ENCODE measurements at regions not wholly inside any gene's neighbourhood (a gene's known extent, or its start where the extent isn't known, plus 50 kb on each side); places are given as distances from the start of the nearest gene placed in this dataset.

- no peak for TF ChIP-seq CTCF (IDR thresholded peaks at IDR 0.05)
- DNase-seq (no peak), FAIRE-seq (no peak), ATAC-seq (peak in 3 of 4 donors; percentile 19 to 53 (median 40))
- Histone ChIP-seq H3K4me3 (no peak overlapping the region), H3K9me3 (no peaks in the 10 kb centered on the region), H3K27ac (no peak overlapping the region), H3K27me3 (no peaks in the 10 kb centered on the region), H3K4me1 (no peaks in the 10 kb centered on the region), H3K36me3 (no peaks in the 10 kb centered on the region)
- intact Hi-C loops (cut with DNase I): no loop called here
- 79 to 87% methylated on average over 12 of the region's 12 CpGs for WGBS, 2 donors
Measured at GRCh38 chr6:109237077-109237985, 142.0 kb downstream of the CEP57L1 start.

- no peaks in the 10 kb centered on the region for H3K4me1 ChIP-seq
- TF ChIP-seq CTCF (IDR thresholded peaks at IDR 0.05): no peak
- H3K4me3 ChIP-seq: no peak overlapping the region
- peak; percentile 44 to 71 (median 58) for DNase-seq
- no peak overlapping the region for H3K27ac ChIP-seq
- no peaks in the 10 kb centered on the region for H3K27me3 ChIP-seq
- intact Hi-C loops (cut with DNase I): no loop called here
- ATAC-seq: peak; percentile 86 to 97 (median 90)
- no peak for FAIRE-seq
- no peaks in the 10 kb centered on the region for H3K9me3 ChIP-seq
- WGBS, 2 donors: 47 to 53% methylated on average over 18 of the region's 18 CpGs
- no peaks in the 10 kb centered on the region for H3K36me3 ChIP-seq
Measured at GRCh38 chr6:109236115-109237076, 141.1 kb downstream of the CEP57L1 start.

DNA sequence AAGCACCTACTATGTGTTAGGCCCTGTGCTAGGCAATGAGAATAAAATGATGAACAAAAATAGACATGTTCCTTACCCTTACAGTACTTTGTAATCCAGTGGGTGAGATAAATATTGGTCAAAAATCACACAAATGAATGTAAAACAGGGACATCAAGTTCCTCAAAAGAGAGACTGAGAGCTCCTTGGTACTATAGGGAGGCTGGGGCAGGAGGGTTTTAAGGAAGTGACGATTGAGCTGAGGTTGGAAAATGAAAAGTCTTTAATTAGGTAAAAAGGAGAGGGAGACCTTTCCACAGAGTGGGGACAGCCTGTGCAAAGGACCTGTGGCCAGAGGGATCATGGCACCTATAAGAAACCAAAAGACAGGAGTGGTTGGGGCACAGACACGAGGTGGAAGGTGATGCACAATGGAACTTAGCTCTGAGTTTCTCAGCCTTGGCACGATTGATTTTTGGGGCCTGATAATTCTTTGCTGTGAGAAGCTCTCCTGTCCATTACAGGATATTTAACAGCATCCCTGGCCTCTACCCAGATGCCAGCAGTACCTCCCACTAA lies 140.3 kb downstream of the CEP57L1 start:
- no peak for DNase-seq
- 80 to 86% methylated on average over 3 of the region's 3 CpGs for WGBS, 2 donors
- ATAC-seq: no peak
- Histone ChIP-seq H3K4me1 (no peaks in the 10 kb centered on the region), H3K36me3 (no peaks in the 10 kb centered on the region), H3K27me3 (no peaks in the 10 kb centered on the region), H3K4me3 (no peak overlapping the region), H3K27ac (no peak overlapping the region), H3K9me3 (no peaks in the 10 kb centered on the region)
- no peak for TF ChIP-seq CTCF (IDR thresholded peaks at IDR 0.05)
- intact Hi-C loops (cut with DNase I): no loop called here
- FAIRE-seq: no peak

- DNase-seq (no peak), ATAC-seq (no peak)
Measured at GRCh38 chr6:109230453-109230852, 135.1 kb downstream of the CEP57L1 start.

More at GRCh38 chr6:109230453-109230852, 135.1 kb downstream of the CEP57L1 start:
- intact Hi-C loops (cut with DNase I): no loop called here
- no peaks in the 10 kb centered on the region for H3K9me3 ChIP-seq
- WGBS, 2 donors: 97 to 98% methylated on average over 7 of the region's 7 CpGs
- H3K27me3 ChIP-seq: no peaks in the 10 kb centered on the region
- no peak overlapping the region for H3K27ac ChIP-seq
- no peak for FAIRE-seq
- H3K36me3 ChIP-seq: no peaks in the 10 kb centered on the region
- no peaks in the 10 kb centered on the region for H3K4me1 ChIP-seq
- TF ChIP-seq CTCF (IDR thresholded peaks at IDR 0.05): no peak
- H3K4me3 ChIP-seq: no peak overlapping the region
